H9 (cell line): ENCODE measurements at regions not wholly inside any gene's neighbourhood (a gene's known extent, or its start where the extent isn't known, plus 50 kb on each side); places are given as distances from the start of the nearest gene placed in this dataset.

ENCODE experiments used
- DNase-seq: peaks from one replicate; pipeline ENCODE4 v3.0.0-alpha.2; 2017
- H2AFZ ChIP-seq: one replicate; pipeline ENCODE4 v1.6.1; 2013; ENCODE audit warnings: mild to moderate bottlenecking, low read length, control low read depth, moderate library complexity
- H2AK5ac ChIP-seq: 2 replicates; pipeline ENCODE4 v1.6.1; 2013; ENCODE audit warnings: low read length, control low read depth, mixed read lengths; ENCODE audit not compliant: insufficient read length
- H2BK120ac ChIP-seq: one replicate; pipeline ENCODE4 v1.6.1; 2013; ENCODE audit warnings: low read depth, mild to moderate bottlenecking, low read length, control low read depth, inconsistent platforms; ENCODE audit not compliant: poor library complexity, severe bottlenecking
- H2BK12ac ChIP-seq: 2 replicates; pipeline ENCODE4 v1.6.1; 2013; ENCODE audit warnings: low read length, control low read depth, mixed read lengths, low read depth; ENCODE audit not compliant: insufficient read length
- H2BK15ac ChIP-seq: 2 replicates; pipeline ENCODE4 v1.6.1; 2013; ENCODE audit warnings: low read depth, low read length, control low read depth
- H2BK20ac ChIP-seq: one replicate; pipeline ENCODE4 v1.6.1; 2013; ENCODE audit warnings: low read depth, mild to moderate bottlenecking, low read length, control low read depth, inconsistent platforms; ENCODE audit not compliant: poor library complexity, severe bottlenecking
- H2BK5ac ChIP-seq: 2 replicates; pipeline ENCODE4 v1.6.1; 2013; ENCODE audit warnings: low read length, control low read depth, mixed read lengths; ENCODE audit not compliant: insufficient read length
- H3K14ac ChIP-seq: 2 replicates; pipeline ENCODE4 v1.6.1; 2013; ENCODE audit warnings: low read length, control low read depth; ENCODE audit not compliant: insufficient read depth
- H3K18ac ChIP-seq: 2 replicates; pipeline ENCODE4 v1.6.1; 2013; ENCODE audit warnings: low read depth, mild to moderate bottlenecking, mixed read lengths, low read length, control low read depth; ENCODE audit not compliant: insufficient read length
- H3K23ac ChIP-seq: 2 replicates; pipeline ENCODE4 v1.6.1; 2013; ENCODE audit warnings: low read length, control low read depth, mixed read lengths, low read depth; ENCODE audit not compliant: insufficient read length
- H3K23me2 ChIP-seq: 2 replicates; pipeline ENCODE4 v1.6.1; 2013; ENCODE audit warnings: low read depth, mild to moderate bottlenecking, mixed read lengths, low read length, control low read depth; ENCODE audit not compliant: insufficient read length, poor library complexity, severe bottlenecking
- H3K27ac ChIP-seq: 2 replicates; pipeline ENCODE4 v1.5.1; 2013; ENCODE audit warnings: low read length, control low read depth, mixed read lengths, low read depth; ENCODE audit not compliant: insufficient read length
- H3K27me3 ChIP-seq: 2 replicates; pipeline ENCODE4 v1.6.1; 2013; ENCODE audit warnings: low read length, control low read depth, inconsistent platforms; ENCODE audit not compliant: insufficient read depth
- H3K4ac ChIP-seq: 2 replicates; pipeline ENCODE4 v1.6.1; 2013; ENCODE audit warnings: low read depth, mild to moderate bottlenecking, control low read depth, inconsistent platforms, low read length, moderate library complexity
- H3K4me1 ChIP-seq: 2 replicates; pipeline ENCODE4 v1.6.1; 2013; ENCODE audit warnings: low read length, control low read depth, inconsistent platforms; ENCODE audit not compliant: insufficient read depth
- H3K4me2 ChIP-seq: 2 replicates; pipeline ENCODE4 v1.6.1; 2013; ENCODE audit warnings: low read length, control low read depth, mixed read lengths; ENCODE audit not compliant: insufficient read length, insufficient read depth
- H3K56ac ChIP-seq: 2 replicates; pipeline ENCODE4 v1.6.1; 2013; ENCODE audit warnings: low read depth, mild to moderate bottlenecking, mixed read lengths, low read length, control low read depth; ENCODE audit not compliant: insufficient read length
- H3K79me1 ChIP-seq: 2 replicates; pipeline ENCODE4 v1.6.1; 2013; ENCODE audit warnings: low read depth, mild to moderate bottlenecking, moderate library complexity, low read length, control low read depth, inconsistent platforms; ENCODE audit not compliant: insufficient read depth, poor library complexity, severe bottlenecking
- H3K79me2 ChIP-seq: 2 replicates; pipeline ENCODE4 v1.6.1; 2013; ENCODE audit warnings: low read length, control low read depth, inconsistent platforms; ENCODE audit not compliant: insufficient read depth
- H3K9ac ChIP-seq: 2 replicates; pipeline ENCODE4 v1.6.1; 2013; ENCODE audit warnings: low read length, control low read depth, mixed read lengths; ENCODE audit not compliant: insufficient read length; ENCODE audit errors: extremely low read depth
- H3K9me3 ChIP-seq: one replicate; pipeline ENCODE4 v1.6.1; 2013; ENCODE audit warnings: low read depth, low read length, inconsistent platforms; ENCODE audit not compliant: control insufficient read depth
- H3T11ph ChIP-seq: one replicate; pipeline ENCODE4 v1.6.1; 2013; ENCODE audit warnings: mild to moderate bottlenecking, low read length, control low read depth, inconsistent platforms
- H4K20me1 ChIP-seq: one replicate; pipeline ENCODE4 v1.6.1; 2013; ENCODE audit not compliant: control insufficient read depth, insufficient read length, insufficient read depth
- H4K5ac ChIP-seq: 2 replicates; pipeline ENCODE4 v1.6.1; 2013; ENCODE audit warnings: low read depth, mild to moderate bottlenecking, mixed read lengths, low read length, control low read depth; ENCODE audit not compliant: insufficient read length
- H4K8ac ChIP-seq: replicated peaks from 2 replicates; pipeline ENCODE4 v1.6.1; 2013; ENCODE audit warnings: low read length, control low read depth, mixed read lengths, low read depth; ENCODE audit not compliant: insufficient read length
- H4K91ac ChIP-seq: 2 replicates; pipeline ENCODE4 v1.6.1; 2013; ENCODE audit warnings: low read depth, mild to moderate bottlenecking, moderate library complexity, mixed read lengths, low read length, control low read depth; ENCODE audit not compliant: insufficient read length
- H3K27ac Mint-ChIP-seq, 3 experiments: 2 replicates in 2 of 3; 3 replicates in 1 of 3; pipeline ENCODE4 v1.8.0; 2020 to 2021; ENCODE audit warnings: mixed read lengths in 3 of 3, mild to moderate bottlenecking in 1 of 3, moderate library complexity in 1 of 3
- H3K27me3 Mint-ChIP-seq: 2 replicates; pipeline ENCODE4 v1.8.0; 2021; ENCODE audit warnings: low read depth, mild to moderate bottlenecking, moderate library complexity, mixed read lengths
- H3K36me3 Mint-ChIP-seq, 3 experiments: 2 replicates in 2 of 3; 3 replicates in 1 of 3; pipeline ENCODE4 v1.8.0; 2020 to 2021; ENCODE audit warnings: low read depth in 3 of 3, mixed read lengths in 3 of 3; ENCODE audit not compliant: insufficient read depth in 1 of 3
- H3K4me1 Mint-ChIP-seq, 2 experiments: 2 replicates each; pipeline ENCODE4 v1.8.0; 2020; ENCODE audit warnings: mixed read lengths in 2 of 2
- H3K4me3 Mint-ChIP-seq, 2 experiments: 2 replicates in 1 of 2; 3 replicates in 1 of 2; pipeline ENCODE4 v1.8.0; 2020 to 2021; ENCODE audit warnings: mild to moderate bottlenecking in 2 of 2, mixed read lengths in 2 of 2, moderate library complexity in 1 of 2
- H3K9me3 Mint-ChIP-seq, 2 experiments: 2 replicates in 1 of 2; 3 replicates in 1 of 2; pipeline ENCODE4 v1.8.0; 2020; ENCODE audit warnings: mild to moderate bottlenecking in 2 of 2, mixed read lengths in 2 of 2, moderate library complexity in 1 of 2
- WGBS: extraction: QIAGEN DNeasy Blood & Tissue Kit; methylation state at CpG from one replicate; pipeline ENCODE4 v1.1.7; 2013; ENCODE audit warnings: missing lambda C conversion rate, low lambda C conversion rate, mixed read lengths; ENCODE audit not compliant: insufficient read length; ENCODE audit errors: extremely low coverage; 5-methylcytosine and 5-hydroxymethylcytosine counted together
- TF ChIP-seq, protein P1 (sequence below): fragments of 200-600 bp; sonication (generic); conservative IDR thresholded peaks from 3 replicates; pipeline ENCODE4 v1.8.0; 2021; ENCODE audit warnings: antibody characterized with exemption, mild to moderate bottlenecking

DNA sequence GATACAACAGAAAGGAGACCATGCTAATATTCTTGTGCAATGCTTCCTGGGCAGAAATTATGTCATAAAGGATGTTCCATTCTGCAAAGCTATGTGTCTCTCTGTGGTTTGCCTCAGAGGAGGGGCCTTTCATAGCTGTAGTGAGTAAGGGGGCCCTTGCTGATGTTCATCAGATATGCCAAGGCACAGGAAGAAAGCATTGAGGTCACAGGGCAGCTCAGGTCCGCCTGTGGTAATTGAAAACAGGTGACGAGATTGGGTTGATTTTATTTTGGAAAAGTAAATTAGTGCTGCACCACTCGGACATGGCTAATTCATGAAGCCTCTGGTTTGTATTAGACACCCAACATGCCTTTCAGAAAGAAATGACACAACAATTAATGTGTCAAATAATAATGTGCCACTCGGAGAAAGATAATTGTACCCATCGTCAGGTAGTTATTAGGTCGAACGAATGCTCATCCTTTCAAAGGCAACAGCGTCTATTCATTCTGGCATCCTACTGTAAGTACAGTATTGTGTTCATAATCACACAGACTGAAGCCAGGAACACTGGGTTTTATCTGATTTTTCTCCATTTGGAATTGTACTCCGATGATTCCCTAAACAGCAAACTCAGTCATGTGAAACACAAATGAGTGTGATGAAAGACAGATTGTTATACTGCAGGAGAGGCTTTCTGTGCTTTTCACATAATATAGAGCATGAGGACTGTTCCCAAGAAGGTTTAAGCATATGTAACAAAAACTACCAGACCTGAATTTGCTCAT lies 421.6 kb upstream of the KLF12 start:
- Histone ChIP-seq H2AK5ac (no peak overlapping the region), H2BK12ac (no peak overlapping the region), H4K5ac (no peak overlapping the region), H2AFZ (no peak overlapping the region), H3K14ac (no peak overlapping the region), H3K23ac (no peak overlapping the region), H3K4ac (no peak overlapping the region), H3K9me3 (no peaks in the 10 kb centered on the region), H2BK120ac (no peak overlapping the region), H2BK15ac (no peak overlapping the region), H3K27ac (no peak overlapping the region), H4K8ac (no peak overlapping the region), H3K79me2 (no peaks in the 10 kb centered on the region), H3K4me2 (no peak overlapping the region), H2BK20ac (no peak overlapping the region), H3K23me2 (no peaks in the 10 kb centered on the region), H2BK5ac (no peak overlapping the region), H3K27me3 (no peaks in the 10 kb centered on the region), H3K4me1 (no peaks in the 10 kb centered on the region), H3K18ac (no peak overlapping the region), H3K56ac (no peak overlapping the region), H3K79me1 (no peaks in the 10 kb centered on the region), H3K9ac (no peak overlapping the region), H4K20me1 (no peaks in the 10 kb centered on the region), H4K91ac (no peak overlapping the region), H3T11ph (no peak overlapping the region)
- no peaks in the 10 kb centered on the region for H3K9me3 Mint-ChIP-seq
- H3K27me3 Mint-ChIP-seq, result no peaks in the 10 kb centered on the region
- TF ChIP-seq, protein P1, sequence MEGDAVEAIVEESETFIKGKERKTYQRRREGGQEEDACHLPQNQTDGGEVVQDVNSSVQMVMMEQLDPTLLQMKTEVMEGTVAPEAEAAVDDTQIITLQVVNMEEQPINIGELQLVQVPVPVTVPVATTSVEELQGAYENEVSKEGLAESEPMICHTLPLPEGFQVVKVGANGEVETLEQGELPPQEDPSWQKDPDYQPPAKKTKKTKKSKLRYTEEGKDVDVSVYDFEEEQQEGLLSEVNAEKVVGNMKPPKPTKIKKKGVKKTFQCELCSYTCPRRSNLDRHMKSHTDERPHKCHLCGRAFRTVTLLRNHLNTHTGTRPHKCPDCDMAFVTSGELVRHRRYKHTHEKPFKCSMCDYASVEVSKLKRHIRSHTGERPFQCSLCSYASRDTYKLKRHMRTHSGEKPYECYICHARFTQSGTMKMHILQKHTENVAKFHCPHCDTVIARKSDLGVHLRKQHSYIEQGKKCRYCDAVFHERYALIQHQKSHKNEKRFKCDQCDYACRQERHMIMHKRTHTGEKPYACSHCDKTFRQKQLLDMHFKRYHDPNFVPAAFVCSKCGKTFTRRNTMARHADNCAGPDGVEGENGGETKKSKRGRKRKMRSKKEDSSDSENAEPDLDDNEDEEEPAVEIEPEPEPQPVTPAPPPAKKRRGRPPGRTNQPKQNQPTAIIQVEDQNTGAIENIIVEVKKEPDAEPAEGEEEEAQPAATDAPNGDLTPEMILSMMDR, result no peak
- DNase-seq, result no peak
- no peak overlapping the region for H3K4me3 Mint-ChIP-seq
- H3K4me1 Mint-ChIP-seq, result no peaks in the 10 kb centered on the region
- WGBS, result no CpG with 5 or more reads among the region's 9 CpGs
- H3K27ac Mint-ChIP-seq, result no peak overlapping the region
- no peaks in the 10 kb centered on the region for H3K36me3 Mint-ChIP-seq
